Fibroblast of pulmonary artery (primary cell): ENCODE measurements at regions not wholly inside any gene's neighbourhood (a gene's known extent, or its start where the extent isn't known, plus 50 kb on each side); places are given as distances from the start of the nearest gene placed in this dataset.

Source experiments
- DNase-seq: peaks from one replicate; pipeline ENCODE4 v3.0.0-alpha.2; 2010; ENCODE audit warnings: low read depth
- H3K4me3 ChIP-seq: replicated peaks from 2 replicates; pipeline ENCODE4 v1.5.1; 2011; ENCODE audit warnings: low read depth, mild to moderate bottlenecking, control low read depth, low read length, moderate library complexity
- CTCF ChIP-seq: IDR thresholded peaks from 2 replicates; pipeline ENCODE4 v1.5.1; 2011; ENCODE audit warnings: mild to moderate bottlenecking, control low read depth, low read length, inconsistent platforms; ENCODE audit errors: missing control alignments

GRCh38 chr12:107353312-107353711 lies 260.0 kb upstream of the CRY1 start:
- no peak overlapping the region for H3K4me3 ChIP-seq
- DNase-seq = no peak
- no peak for TF ChIP-seq CTCF

- no peak for TF ChIP-seq CTCF
- DNase-seq = no peak
- H3K4me3 ChIP-seq = no peak overlapping the region
These were observed 261.7 kb upstream of the CRY1 start for GRCh38 chr12:107355004-107355565.

- H3K4me3 ChIP-seq = no peak overlapping the region
- no peak for DNase-seq
- TF ChIP-seq CTCF = no peak
These were observed 262.3 kb upstream of the CRY1 start for GRCh38 chr12:107355612-107356011.

GRCh38 chr12:107356266-107356936 lies 263.1 kb upstream of the CRY1 start:
- no peak overlapping the region for H3K4me3 ChIP-seq
- DNase-seq = peak; percentile 74
- no peak for TF ChIP-seq CTCF

GRCh38 chr12:107356937-107357295 lies 263.6 kb upstream of the CRY1 start:
- TF ChIP-seq CTCF = no peak
- DNase-seq = no peak
- no peak overlapping the region for H3K4me3 ChIP-seq

- no peak for TF ChIP-seq CTCF
- DNase-seq = no peak
- no peak overlapping the region for H3K4me3 ChIP-seq
These were observed 266.0 kb upstream of the CRY1 start for GRCh38 chr12:107359382-107359781.

GRCh38 chr12:107360033-107360432 lies 266.7 kb upstream of the CRY1 start:
- no peak overlapping the region for H3K4me3 ChIP-seq
- no peak for DNase-seq
- TF ChIP-seq CTCF = no peak
